HG02981 (cell line): ENCODE measurements at regions not wholly inside any gene's neighbourhood (a gene's known extent, or its start where the extent isn't known, plus 50 kb on each side); places are given as distances from the start of the nearest gene placed in this dataset.
"Not testable (repeated sequence)": the region's sequence is repeated elsewhere in the genome, so short reads cannot be mapped to it uniquely, and the experiment has no call there.

Experiments
- ATAC-seq: cut with Tn5 transposase; IDR thresholded peaks from one replicate; pipeline ENCODE4 v1.9.1; 2021; ENCODE audit warnings: mild to moderate bottlenecking, moderate library complexity; ENCODE audit not compliant: unreplicated experiment

DNA sequence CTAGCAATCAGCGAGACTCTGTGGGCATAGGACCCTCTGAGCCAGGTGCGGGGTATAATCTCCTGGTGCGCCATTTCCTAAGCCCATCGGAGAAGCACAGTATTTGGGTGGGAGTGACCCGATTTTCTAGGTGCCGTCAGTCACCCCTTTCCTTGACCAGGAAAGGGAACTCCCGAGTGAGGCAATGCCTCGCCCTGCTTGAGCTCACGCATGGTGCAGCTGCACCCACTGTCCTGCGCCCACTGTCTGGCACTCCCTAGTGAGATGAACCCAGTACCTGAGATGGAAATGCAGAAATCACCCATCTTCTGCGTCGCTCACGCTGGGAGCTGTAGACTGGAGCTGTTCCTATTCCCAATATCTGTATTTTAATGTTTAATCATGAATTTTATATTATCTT is 408.6 kb downstream of the TDRD3 start:
- not testable (repeated sequence) for ATAC-seq

DNA sequence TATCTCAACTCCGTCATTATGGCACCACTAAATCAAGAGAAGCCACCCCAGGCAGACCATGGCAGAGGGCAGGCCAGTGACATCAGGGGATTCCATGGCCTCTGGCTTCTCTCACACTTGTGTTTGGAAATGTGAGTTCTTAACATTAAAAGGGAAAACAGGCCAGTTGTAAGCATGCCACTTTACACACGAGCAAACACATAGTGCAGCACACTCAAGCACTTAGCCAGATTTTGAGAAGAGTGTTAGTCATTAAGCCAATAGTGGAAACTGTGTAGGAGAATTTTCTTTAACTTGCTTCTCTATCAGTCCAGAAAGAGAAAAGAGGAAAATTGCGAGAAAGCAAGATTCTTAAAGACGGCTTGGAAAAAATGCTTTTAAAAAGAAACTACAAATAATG is 401.5 kb downstream of the TDRD3 start:
- ATAC-seq: no peak

DNA sequence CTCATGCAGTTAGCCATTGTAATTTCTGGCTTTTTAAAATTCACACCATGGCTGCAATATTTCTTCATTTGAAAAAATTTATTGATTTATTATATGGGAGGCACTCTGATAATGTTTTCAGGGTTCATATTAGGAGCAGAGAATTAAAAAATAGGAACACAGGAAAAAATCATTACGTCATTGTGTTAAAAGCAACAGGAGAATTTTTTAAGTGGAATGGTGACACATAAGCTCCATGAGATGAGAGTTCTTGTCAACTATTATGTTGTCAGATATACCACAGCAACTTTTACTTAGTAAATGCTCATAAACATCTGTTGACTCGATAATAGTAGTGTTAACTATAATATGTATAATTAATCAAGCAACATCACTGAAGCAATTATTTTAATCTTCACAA is 400.1 kb downstream of the TDRD3 start:
- ATAC-seq: no peak

DNA sequence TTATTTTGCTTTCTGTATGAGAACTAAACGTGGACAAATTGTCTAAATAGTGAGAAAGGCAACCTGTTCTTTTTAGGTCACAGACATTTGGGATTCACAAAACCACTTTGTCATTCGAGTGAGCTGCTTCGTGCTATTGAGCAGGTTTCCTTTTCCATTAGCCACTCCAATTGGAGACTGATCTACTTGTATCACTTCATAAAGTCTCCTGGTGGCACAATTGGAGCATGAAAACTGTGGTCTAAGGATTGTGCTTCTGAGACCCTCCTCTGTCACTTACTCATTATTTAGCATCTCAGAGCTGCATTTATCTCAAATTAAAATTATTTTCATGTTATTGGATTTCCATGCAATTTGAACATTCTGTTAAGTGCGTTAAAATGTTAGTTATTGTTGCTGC is 397.7 kb downstream of the TDRD3 start:
- ATAC-seq: no peak

DNA sequence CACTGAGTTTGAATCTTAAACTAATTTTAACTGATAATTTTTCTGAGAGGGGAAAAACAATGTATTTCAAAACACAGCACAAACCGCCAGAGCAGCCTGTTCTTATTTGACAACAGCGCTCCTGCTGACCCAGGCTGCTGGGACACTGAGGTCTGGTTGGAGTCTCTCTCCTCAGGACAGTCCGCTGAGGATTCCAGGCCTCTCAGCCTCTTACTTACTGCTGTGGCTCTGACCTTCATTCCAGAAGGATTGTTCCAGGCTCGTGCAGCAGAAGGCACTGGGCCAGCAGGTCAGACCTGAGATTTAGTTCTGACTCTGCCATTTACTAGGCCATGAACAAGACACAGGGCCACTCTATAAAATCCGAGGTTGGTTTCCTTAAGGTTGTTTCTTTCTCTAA is 393.6 kb downstream of the TDRD3 start:
- no peak for ATAC-seq

DNA sequence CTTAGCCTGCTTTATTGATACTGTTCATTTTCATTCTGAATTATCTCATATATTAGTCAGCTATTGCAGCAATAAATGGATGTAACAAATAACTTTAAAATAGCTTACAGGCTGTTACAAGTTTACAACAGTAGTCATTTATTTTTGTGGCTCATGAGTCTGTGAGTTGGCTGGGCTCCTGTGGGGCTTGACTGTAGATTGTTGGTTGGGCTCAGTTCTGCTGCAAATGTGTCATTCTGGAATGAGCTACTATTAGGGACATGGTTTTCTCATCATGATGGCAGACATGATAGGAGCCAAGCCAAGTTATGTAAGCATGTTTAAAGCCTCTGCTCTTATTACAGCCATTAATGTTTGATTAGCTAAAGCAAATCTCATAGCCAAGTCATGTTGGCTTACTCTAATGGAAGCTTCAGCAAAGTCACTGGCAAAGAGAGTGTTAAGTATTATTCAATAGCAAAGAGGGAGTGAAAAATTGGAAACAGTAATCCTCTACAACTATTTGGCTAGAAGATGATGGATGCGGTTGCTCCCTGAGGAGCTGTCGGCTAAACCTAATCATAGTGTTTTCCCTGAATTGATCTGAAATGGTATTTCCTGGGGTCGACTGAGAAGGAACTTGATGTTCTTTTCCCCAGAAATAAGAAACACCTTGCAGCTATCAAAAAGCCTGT is 391.3 kb downstream of the TDRD3 start:
- ATAC-seq: no peak

DNA sequence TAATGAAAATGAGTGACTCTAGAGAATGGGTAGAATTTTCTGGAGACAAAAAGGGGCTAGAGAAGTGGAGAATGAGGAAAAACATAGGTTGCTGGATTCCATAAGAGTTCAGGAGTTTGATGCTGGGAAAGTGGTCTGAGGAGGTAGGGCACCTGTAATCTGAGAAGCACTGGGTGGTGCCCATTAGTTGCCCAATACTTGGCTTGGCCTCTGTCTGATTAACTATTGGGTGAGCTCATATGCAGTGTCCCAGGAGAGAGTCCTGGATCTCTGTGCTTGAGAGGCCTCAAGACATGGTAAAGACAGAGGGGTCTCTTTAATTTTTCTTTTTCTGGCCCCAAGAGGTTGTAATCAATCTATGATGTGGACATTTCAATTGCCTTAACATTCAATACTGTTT is 390.1 kb downstream of the TDRD3 start:
- no peak for ATAC-seq

DNA sequence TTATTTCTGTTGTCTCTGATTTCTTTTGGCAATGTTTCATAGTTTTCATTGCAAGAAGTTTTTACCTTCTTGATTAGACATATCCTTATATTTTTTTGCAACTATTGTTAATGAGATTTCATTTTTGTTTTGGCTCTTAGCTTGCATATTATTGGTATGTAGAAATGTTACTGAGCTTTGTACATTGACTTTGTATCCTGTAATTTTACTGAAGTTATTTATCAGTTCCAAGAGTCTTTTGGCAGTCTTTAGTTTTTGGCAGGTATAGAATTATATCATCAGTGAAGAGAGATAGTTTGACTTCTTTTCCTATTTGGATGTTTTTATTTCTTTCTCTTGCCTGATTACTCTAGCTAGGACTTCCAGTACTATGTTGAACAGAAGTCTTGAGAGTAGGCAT is 375.7 kb downstream of the TDRD3 start:
- no peak for ATAC-seq

DNA sequence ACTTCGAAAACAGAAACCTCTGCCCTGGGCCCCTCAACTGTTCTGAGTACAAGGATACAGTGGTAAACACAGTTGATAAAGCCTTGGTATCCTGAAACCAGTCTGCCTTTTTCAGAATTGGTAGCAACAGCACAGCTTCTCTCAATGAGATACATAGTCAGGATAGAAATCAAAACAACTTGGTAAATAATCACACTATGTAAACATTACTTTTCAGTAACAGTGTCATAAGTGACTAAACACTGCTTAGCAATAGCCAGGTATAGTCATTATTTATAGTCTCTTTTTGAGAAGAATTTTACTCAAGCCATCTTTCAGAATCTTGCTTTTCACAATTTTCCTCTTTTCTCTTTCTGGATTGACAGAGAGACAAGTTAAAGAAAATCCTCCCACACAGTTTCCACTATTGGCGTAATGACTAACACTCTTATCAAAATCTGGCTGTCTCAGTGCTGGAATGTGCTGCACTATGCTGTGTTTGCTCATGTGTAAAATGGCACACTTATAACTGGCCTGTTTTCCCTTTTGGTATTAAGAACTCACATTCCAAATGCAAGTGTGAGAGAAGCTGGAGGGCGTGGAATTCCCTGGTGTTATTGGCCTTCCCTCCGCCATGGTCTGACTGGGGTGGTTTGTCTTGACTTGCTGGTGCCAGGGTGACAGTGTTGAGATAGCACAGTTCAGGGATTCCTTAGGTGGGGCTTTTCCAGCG is 368.8 kb downstream of the TDRD3 start:
- ATAC-seq: no peak

DNA sequence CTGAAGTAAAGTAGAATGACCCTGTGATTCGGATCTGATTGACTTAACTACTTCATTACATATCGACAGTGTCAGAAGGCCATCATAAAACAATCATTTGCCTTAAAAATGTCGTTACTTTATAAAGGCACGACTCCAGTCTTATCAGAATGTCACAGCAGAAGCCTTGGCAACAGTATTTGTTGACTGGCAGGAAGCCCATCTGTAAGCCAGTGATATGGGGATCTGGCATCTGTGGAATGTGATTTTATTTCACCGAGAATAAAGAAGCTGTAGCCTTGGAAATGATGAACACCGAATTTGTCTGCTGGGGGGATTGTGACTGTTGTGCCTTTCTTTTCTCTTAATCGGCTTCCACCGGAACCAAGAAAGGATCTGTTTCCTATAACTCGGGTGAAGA is 362.5 kb downstream of the TDRD3 start:
- no peak for ATAC-seq

DNA sequence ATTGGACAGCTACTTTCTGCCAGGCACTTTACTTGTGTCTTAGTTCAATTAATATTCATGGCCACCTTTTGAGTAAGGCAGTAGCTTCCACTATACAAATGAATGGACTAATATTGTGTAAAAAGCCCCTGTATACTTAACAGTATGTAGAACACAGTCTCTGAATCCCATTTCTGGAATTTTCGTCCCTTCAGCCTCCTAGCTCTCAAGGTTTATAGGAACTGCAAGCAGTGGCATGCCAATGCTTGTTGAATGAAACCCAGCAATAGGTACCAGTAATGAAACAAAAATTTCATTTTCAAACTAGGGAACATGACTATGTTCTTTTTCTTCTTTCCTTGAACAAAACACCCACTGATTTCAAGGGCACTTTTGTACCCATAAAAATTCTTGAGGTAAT is 361.6 kb downstream of the TDRD3 start:
- no peak for ATAC-seq

DNA sequence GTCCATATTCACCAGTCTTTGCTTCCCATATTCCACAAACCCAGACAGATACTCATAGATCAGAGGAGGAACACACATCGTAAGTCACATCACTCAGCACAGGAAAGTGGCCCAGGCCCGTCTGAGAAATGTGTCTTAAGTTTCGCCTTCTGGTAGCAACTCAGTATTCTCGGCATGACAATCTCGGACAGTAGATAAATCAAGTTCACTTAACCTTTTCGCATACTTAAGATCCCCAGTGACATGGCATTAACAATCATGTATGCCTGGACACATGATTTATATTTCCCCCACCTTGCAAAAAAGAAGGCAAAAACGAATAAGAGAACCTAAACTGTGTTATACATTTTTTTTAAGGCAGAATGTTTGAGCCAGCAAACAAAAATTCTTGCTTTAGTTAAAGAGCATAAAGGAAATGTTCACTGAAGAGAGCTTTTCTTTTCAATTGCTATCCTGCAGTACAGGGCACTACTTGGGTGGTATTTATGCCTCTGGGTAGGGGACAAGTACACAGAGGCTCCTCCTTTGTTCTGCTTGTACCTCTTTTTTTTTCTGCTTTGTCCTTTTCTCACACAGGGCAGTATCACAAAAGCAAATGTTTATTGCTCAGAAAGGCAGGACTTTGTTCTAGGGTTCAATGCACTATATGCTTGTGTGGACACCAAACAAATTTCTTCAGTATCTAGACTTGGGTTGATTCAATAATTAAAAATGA is 360.6 kb downstream of the TDRD3 start:
- no peak for ATAC-seq

DNA sequence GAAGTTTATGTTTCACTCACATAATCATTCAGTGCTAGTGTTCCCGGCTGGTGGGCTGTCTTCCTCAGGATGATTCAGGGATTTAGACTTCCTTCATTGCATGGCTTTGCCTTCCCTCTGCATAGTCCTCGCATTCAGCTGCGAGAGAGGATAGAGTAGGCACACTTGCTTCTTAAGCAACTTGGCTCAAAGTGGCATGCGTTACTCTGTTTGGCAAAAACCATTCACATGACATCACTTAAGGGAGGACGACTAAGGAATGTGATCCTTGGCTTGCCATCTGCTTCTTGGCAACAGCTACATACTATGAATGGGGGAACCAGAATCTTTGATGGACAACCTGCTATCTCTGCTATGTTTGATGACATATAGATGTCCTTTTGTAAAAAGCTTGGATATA is 359.3 kb downstream of the TDRD3 start:
- ATAC-seq: no peak

DNA sequence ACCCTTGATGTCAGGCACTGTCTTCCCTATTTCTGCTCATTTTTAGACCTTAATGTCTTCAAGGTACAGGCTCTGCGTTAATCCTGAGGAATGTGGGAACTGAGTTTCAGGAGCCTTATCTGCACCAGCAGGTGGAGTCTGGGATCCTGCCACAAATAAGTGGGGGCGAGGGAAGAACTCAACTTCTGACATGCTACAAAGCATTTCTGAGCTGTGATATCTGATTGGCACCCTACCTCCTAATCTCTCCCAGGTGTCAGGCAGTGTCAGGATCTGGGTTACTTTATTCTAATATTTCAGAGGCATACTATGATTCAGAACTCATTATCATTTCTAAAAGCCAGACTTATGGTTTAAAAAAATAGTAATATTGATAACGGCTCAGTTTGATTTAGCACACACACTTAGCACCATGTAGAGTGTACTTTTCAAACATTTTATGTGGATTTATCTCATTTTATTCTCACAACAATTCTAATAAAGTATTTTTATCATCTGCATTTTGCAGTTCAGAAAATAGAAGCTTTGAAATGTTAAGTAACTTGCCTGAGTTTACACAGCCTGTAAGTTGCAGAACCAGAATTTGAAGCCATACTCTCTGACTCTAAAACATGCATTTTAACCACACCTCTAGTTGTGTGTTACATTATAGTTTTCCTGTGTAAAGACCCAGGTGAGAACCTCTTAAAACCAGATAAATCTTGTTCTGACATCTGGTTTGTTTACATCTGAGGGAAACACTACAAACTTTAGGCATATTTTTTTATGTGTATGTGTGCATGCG is 358.6 kb downstream of the TDRD3 start:
- no peak for ATAC-seq

DNA sequence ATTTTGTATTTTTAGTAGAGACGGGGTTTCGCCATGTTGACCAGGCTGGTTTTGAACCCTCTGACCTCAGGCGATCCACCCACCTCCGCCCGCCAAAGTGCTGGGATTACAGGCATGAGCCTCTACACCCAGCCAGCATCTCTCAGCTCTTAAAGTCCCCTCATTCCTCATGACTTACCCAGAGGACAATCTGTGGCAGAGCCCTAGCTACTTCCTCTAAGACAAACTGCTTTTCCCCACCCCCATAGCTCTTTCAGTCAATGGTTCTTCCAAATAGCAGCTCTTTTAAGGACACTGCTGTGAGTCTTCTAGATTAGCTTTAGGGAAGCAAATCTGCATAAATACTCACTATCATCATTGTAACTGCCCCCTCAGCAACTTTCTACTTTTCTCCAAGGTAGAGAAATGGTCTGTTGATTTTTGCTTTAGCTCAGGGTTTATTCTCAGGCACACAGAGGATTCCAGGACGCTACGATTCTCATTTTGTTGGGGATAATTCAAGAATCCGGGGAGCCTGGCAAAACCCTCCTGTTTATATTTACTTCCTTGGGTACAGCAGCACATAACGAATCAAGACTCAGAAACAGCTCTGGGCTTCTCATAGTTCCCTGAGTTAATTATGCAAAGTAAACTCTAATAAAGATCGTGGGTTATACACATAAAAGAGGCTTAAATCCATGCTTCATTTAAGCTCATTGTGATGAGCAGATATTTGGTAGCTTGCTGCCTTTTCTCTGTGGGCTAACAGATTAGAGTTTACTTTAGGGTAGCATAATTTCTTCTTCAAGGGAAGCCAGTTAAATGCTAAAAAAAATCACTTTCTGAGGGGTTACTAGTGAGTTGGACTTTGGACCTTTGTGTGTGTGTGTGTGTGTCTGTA is 357.4 kb downstream of the TDRD3 start:
- no peak for ATAC-seq

DNA sequence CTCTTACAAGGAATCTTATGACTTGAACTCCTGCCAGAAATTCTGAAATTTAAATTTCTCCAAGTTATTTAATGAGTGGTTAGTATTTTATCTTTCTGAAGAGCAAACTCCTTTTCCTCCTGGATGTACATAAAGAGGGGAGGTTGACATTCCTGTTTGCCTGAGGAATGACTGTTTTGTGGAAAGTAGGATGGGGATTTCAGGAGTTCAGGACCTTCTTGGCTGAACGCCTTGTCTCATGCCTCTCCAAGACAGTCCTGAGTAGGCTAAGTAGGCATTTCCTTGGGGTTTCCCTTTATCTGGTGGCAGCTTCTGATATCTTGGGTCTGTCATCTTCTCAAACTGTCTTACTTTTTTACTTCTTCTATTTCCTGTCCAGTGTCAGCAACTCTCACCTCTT is 356.6 kb downstream of the TDRD3 start:
- no peak for ATAC-seq

DNA sequence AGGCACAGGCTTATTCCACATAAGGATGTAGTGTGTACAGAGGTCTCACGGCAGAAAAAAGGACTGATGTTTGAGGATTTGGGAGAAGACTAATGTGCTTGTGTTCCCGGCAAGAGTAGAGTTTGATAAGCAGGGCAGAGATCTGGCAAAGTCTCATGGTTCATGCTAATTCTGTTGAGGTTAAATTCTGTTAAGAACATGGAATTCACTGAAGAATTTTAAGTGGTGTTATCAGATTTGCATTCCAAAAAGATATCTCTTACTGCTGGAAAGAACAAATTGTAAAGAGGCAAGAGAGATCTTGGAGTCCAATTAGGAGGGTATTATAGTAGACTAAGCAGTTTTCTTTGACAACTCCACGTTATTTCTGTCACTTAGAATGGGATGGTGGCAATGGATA is 348.3 kb downstream of the TDRD3 start:
- ATAC-seq: no peak

DNA sequence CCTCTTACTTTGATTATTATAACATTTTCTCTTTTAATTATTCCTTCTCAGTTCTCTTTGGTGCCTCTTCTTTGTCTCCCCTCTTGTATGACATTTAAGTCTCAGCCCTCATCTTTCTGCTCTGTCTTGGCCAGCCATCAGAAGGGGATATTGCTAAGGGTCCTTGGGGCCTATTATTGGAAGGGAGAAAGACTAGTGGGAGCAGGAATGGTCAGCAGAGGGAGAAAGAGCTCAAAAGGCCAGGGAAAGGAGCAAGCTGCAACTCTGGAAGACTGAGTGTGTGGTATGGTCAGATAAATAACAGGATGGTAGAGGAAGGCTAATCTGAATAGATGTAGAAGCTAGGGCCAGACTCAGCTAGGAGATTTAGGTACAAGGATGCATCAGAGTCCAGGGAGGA is 336.9 kb downstream of the TDRD3 start:
- no peak for ATAC-seq

DNA sequence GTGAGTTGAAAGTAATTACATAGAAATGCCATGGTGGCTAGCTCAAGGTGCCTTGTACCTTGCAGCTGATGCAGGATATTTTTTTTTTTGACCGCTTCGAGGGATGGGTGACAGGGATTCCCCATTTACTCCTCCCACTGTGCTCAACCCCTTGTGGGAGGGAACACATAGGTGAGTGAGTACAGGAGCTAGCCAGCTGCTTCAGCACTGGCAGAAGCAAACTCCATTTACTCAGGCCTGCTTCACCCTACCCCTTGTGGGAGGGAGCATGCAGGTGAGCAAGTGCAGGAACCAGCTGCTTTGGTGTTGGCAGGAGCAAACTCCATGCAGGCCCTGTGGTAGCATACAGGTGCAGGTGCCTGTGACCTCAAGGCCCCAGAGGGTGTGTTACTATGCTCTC is 330.1 kb downstream of the TDRD3 start:
- ATAC-seq: no peak

DNA sequence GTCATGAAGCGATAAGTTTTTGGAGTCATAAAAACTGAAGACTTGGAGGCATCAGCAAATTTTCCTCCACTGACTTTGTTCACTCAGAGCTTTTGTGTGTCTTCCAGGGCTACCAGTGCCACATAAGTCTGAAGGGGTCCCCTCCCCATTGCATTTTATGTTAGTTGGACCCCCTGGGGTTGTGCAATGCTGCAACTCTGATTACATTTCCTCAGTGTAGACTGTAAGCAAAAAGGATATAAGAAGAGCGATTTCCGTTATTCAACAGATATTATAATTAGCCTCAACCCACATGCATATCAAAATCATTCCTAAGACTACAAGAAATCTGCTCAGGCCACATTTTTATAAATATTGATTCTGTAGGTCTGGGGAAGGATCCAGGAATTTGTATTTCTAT is 324.0 kb downstream of the TDRD3 start:
- no peak for ATAC-seq

DNA sequence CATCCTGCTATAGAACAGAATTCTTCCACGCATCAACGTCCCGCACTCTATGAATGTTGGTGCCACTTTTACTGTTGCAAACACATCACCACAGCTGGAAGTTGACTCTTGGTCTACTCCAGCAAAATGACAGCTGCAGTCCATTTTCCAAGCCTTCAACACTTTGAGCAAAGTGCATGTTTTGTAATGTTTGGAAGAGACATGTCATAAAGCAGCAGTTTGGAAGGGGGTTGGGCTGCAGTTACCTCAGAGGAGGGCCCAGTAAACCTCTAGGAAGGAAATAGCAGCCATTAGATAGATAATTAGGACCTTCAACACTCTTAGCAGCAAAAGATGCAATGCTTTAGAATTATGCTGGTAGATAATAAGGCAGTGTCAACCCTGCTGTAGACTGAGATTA is 323.6 kb downstream of the TDRD3 start:
- ATAC-seq: no peak
